SK-N-SH (cell line): ENCODE measurements at regions not wholly inside any gene's neighbourhood (a gene's known extent, or its start where the extent isn't known, plus 50 kb on each side); places are given as distances from the start of the nearest gene placed in this dataset.

Source experiments
- EP300 ChIP-seq, 2 experiments: IDR thresholded peaks; 2 replicates each; pipeline versions ENCODE4 v1.4.0 to v1.6.1; 2012; ENCODE audit warnings: borderline replicate concordance in 1 of 2, low read depth in 1 of 2, low read length in 1 of 2
- EZH2phosphoT487 ChIP-seq: fragments of 200-600 bp; sonication (generic); IDR thresholded peaks from 2 replicates; pipeline ENCODE4 v1.6.1; 2017; ENCODE audit warnings: low read depth, mixed run types, mild to moderate bottlenecking, antibody characterized with exemption, moderate library complexity, borderline replicate concordance
- JUND ChIP-seq: IDR thresholded peaks from 2 replicates; pipeline ENCODE4 v1.4.0; 2012
- MXI1 ChIP-seq: IDR thresholded peaks from 2 replicates; pipeline ENCODE4 v1.6.1; 2012; ENCODE audit warnings: mild to moderate bottlenecking, low read depth, low read length, improper control_type of control experiment
- POLR2AphosphoS5 ChIP-seq: IDR thresholded peaks from 2 replicates; pipeline ENCODE4 v1.6.1; 2012; ENCODE audit warnings: low read depth, low read length
- RAD21 ChIP-seq: IDR thresholded peaks from 2 replicates; pipeline ENCODE4 v1.6.1; 2012; ENCODE audit warnings: mild to moderate bottlenecking, low read length
- TCF12 ChIP-seq: IDR thresholded peaks from 2 replicates; pipeline ENCODE4 v1.4.0; 2012
- TF ChIP-seq, protein P1 (sequence below): fragments of 200-600 bp; sonication (generic); IDR thresholded peaks from 2 replicates; pipeline ENCODE4 v1.6.1; 2017; ENCODE audit warnings: antibody characterized with exemption, mild to moderate bottlenecking, moderate library complexity
- TF ChIP-seq, protein P2 (sequence below): fragments of 150-350 bp; IDR thresholded peaks from 2 replicates; pipeline ENCODE4 v1.6.1; 2016; ENCODE audit warnings: mild to moderate bottlenecking, low read depth, low read length
- TF ChIP-seq, protein P3 (sequence below): IDR thresholded peaks from 2 replicates; pipeline ENCODE4 v1.4.0; 2012; ENCODE audit warnings: low read depth
- TF ChIP-seq, protein P4 (sequence below): IDR thresholded peaks from 2 replicates; pipeline ENCODE4 v1.6.1; 2012; ENCODE audit warnings: mild to moderate bottlenecking, low read depth, low read length, moderate library complexity
- TF ChIP-seq, protein P5 (sequence below): fragments of 150-350 bp; IDR thresholded peaks from 2 replicates; pipeline ENCODE4 v1.6.1; 2017; ENCODE audit warnings: antibody characterized with exemption, low read length, low read depth, borderline replicate concordance
- TF ChIP-seq, protein P6 (sequence below): IDR thresholded peaks from 2 replicates; pipeline ENCODE4 v1.4.0; 2012; ENCODE audit warnings: low read depth, borderline replicate concordance

DNA sequence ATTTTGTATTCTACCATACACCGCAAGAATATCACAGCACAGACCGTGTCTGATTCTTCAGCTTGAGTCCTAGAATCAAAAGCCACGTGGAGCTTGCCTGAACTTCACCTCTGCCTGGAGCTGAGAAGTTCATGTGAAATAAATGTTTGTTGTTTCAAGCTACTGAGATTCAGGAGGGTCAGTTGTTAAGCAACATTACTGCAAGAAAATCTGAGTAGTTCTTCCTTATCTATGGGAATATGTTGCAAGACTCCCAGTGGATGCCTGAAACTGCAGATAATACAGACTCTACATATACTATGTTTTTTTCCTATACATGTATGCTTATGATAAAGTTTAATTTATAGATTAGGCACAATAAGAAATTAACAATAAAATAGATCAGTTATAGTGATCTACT lies 995.3 kb downstream of the TBC1D22A start:
- TF ChIP-seq, protein P1, sequence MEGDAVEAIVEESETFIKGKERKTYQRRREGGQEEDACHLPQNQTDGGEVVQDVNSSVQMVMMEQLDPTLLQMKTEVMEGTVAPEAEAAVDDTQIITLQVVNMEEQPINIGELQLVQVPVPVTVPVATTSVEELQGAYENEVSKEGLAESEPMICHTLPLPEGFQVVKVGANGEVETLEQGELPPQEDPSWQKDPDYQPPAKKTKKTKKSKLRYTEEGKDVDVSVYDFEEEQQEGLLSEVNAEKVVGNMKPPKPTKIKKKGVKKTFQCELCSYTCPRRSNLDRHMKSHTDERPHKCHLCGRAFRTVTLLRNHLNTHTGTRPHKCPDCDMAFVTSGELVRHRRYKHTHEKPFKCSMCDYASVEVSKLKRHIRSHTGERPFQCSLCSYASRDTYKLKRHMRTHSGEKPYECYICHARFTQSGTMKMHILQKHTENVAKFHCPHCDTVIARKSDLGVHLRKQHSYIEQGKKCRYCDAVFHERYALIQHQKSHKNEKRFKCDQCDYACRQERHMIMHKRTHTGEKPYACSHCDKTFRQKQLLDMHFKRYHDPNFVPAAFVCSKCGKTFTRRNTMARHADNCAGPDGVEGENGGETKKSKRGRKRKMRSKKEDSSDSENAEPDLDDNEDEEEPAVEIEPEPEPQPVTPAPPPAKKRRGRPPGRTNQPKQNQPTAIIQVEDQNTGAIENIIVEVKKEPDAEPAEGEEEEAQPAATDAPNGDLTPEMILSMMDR = no peak
- TF ChIP-seq, protein P2, sequence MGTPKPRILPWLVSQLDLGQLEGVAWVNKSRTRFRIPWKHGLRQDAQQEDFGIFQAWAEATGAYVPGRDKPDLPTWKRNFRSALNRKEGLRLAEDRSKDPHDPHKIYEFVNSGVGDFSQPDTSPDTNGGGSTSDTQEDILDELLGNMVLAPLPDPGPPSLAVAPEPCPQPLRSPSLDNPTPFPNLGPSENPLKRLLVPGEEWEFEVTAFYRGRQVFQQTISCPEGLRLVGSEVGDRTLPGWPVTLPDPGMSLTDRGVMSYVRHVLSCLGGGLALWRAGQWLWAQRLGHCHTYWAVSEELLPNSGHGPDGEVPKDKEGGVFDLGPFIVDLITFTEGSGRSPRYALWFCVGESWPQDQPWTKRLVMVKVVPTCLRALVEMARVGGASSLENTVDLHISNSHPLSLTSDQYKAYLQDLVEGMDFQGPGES = no peak
- TF ChIP-seq TCF12 = no peak
- TF ChIP-seq EZH2phosphoT487 = no peak
- TF ChIP-seq, protein P3, sequence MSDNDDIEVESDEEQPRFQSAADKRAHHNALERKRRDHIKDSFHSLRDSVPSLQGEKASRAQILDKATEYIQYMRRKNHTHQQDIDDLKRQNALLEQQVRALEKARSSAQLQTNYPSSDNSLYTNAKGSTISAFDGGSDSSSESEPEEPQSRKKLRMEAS = no peak
- TF ChIP-seq RAD21 = no peak
- TF ChIP-seq, protein P4, sequence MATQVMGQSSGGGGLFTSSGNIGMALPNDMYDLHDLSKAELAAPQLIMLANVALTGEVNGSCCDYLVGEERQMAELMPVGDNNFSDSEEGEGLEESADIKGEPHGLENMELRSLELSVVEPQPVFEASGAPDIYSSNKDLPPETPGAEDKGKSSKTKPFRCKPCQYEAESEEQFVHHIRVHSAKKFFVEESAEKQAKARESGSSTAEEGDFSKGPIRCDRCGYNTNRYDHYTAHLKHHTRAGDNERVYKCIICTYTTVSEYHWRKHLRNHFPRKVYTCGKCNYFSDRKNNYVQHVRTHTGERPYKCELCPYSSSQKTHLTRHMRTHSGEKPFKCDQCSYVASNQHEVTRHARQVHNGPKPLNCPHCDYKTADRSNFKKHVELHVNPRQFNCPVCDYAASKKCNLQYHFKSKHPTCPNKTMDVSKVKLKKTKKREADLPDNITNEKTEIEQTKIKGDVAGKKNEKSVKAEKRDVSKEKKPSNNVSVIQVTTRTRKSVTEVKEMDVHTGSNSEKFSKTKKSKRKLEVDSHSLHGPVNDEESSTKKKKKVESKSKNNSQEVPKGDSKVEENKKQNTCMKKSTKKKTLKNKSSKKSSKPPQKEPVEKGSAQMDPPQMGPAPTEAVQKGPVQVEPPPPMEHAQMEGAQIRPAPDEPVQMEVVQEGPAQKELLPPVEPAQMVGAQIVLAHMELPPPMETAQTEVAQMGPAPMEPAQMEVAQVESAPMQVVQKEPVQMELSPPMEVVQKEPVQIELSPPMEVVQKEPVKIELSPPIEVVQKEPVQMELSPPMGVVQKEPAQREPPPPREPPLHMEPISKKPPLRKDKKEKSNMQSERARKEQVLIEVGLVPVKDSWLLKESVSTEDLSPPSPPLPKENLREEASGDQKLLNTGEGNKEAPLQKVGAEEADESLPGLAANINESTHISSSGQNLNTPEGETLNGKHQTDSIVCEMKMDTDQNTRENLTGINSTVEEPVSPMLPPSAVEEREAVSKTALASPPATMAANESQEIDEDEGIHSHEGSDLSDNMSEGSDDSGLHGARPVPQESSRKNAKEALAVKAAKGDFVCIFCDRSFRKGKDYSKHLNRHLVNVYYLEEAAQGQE = no peak
- TF ChIP-seq JUND = no peak
- TF ChIP-seq, protein P5, sequence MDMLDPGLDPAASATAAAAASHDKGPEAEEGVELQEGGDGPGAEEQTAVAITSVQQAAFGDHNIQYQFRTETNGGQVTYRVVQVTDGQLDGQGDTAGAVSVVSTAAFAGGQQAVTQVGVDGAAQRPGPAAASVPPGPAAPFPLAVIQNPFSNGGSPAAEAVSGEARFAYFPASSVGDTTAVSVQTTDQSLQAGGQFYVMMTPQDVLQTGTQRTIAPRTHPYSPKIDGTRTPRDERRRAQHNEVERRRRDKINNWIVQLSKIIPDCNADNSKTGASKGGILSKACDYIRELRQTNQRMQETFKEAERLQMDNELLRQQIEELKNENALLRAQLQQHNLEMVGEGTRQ = no peak
- no peak for TF ChIP-seq EP300 (IDR thresholded peaks at IDR 0.05; ENCODE audit: borderline replicate concordance in 1 of 2, low read depth in 1 of 2, low read length in 1 of 2)
- no peak for TF ChIP-seq POLR2AphosphoS5
- TF ChIP-seq, protein P6, sequence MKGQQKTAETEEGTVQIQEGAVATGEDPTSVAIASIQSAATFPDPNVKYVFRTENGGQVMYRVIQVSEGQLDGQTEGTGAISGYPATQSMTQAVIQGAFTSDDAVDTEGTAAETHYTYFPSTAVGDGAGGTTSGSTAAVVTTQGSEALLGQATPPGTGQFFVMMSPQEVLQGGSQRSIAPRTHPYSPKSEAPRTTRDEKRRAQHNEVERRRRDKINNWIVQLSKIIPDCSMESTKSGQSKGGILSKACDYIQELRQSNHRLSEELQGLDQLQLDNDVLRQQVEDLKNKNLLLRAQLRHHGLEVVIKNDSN = no peak
- no peak for TF ChIP-seq MXI1
